GM19467 (cell line): ENCODE measurements at regions not wholly inside any gene's neighbourhood (a gene's known extent, or its start where the extent isn't known, plus 50 kb on each side); places are given as distances from the start of the nearest gene placed in this dataset.
A peak's percentile ranks its signal among the peaks of the same experiment; 100 is the strongest.

Source experiments
- ATAC-seq: cut with Tn5 transposase; IDR thresholded peaks from one replicate; pipeline ENCODE4 v1.9.1; 2021; ENCODE audit warnings: mild to moderate bottlenecking, moderate library complexity; ENCODE audit not compliant: unreplicated experiment

- no peak for ATAC-seq
Observed at GRCh38 chr14:34350903-34351302, 111.1 kb downstream of the SPTSSA start.

- ATAC-seq: no peak
Observed at GRCh38 chr14:34348592-34348991, 113.4 kb downstream of the SPTSSA start.

GRCh38 chr14:34347683-34348082 lies 114.4 kb downstream of the SPTSSA start:
- no peak for ATAC-seq

GRCh38 chr14:34345718-34346465 lies 116.1 kb downstream of the SPTSSA start:
- no peak for ATAC-seq

- ATAC-seq: no peak
Observed at GRCh38 chr14:34344318-34344717, 117.7 kb downstream of the SPTSSA start.

- ATAC-seq: no peak
Observed at GRCh38 chr14:34340025-34340625, 121.9 kb downstream of the SPTSSA start.

GRCh38 chr14:34338056-34338455 lies 124.0 kb downstream of the SPTSSA start:
- no peak for ATAC-seq

GRCh38 chr14:34336501-34336900 lies 125.5 kb downstream of the SPTSSA start:
- no peak for ATAC-seq

GRCh38 chr14:34335968-34336367 lies 126.1 kb downstream of the SPTSSA start:
- ATAC-seq: no peak

- ATAC-seq: no peak
Observed at GRCh38 chr14:34334329-34334728, 127.7 kb downstream of the SPTSSA start.

- ATAC-seq: peak; percentile 93
Observed at GRCh38 chr14:34331728-34332623, 130.1 kb downstream of the SPTSSA start.

- no peak for ATAC-seq
Observed at GRCh38 chr14:34330846-34331245, 131.2 kb downstream of the SPTSSA start.

GRCh38 chr14:34329301-34329700 lies 132.7 kb downstream of the SPTSSA start:
- no peak for ATAC-seq

GRCh38 chr14:34328178-34328577 lies 133.9 kb downstream of the SPTSSA start:
- ATAC-seq: no peak

GRCh38 chr14:34325493-34325892 lies 136.5 kb downstream of the SPTSSA start:
- ATAC-seq: no peak

- peak; percentile 44 for ATAC-seq
Observed at GRCh38 chr14:34324363-34324795, 137.7 kb downstream of the SPTSSA start.

- peak; percentile 72 for ATAC-seq
Observed at GRCh38 chr14:34322940-34323418, 139.1 kb downstream of the SPTSSA start.

GRCh38 chr14:34319140-34319539 lies 142.9 kb downstream of the SPTSSA start:
- no peak for ATAC-seq

GRCh38 chr14:34318014-34318413 lies 144.0 kb downstream of the SPTSSA start:
- ATAC-seq: no peak

GRCh38 chr14:34310724-34311123 lies 151.3 kb downstream of the SPTSSA start:
- no peak for ATAC-seq

GRCh38 chr14:34303811-34304210 lies 158.2 kb downstream of the SPTSSA start:
- no peak for ATAC-seq
